H1 (cell line): ENCODE measurements at regions not wholly inside any gene's neighbourhood (a gene's known extent, or its start where the extent isn't known, plus 50 kb on each side); places are given as distances from the start of the nearest gene placed in this dataset.

Source experiments
- ASH2L ChIP-seq: fragments of 200-600, 300-600 bp; sonication (generic); IDR thresholded peaks from one replicate; pipeline ENCODE4 v1.7.1; 2017; ENCODE audit warnings: low read length
- CTCF ChIP-seq, 3 experiments: IDR thresholded peaks; 1 replicate in 2 of 3; 2 replicates in 1 of 3; pipeline versions ENCODE4 v1.5.1 to v1.6.1; 2011; ENCODE audit warnings: low read length in 3 of 3, mild to moderate bottlenecking in 3 of 3, inconsistent platforms in 2 of 3, low read depth in 1 of 3, moderate library complexity in 1 of 3; ENCODE audit not compliant: insufficient read depth in 1 of 3; ENCODE audit errors: control extremely low read depth in 1 of 3
- EP300 ChIP-seq, 2 experiments: IDR thresholded peaks; 1 replicate in 1 of 2; 2 replicates in 1 of 2; pipeline ENCODE4 v1.6.1; 2011 to 2012; ENCODE audit warnings: low read depth in 2 of 2, low read length in 2 of 2, mild to moderate bottlenecking in 2 of 2, borderline replicate concordance in 1 of 2, inconsistent platforms in 1 of 2, moderate library complexity in 1 of 2
- EZH2 ChIP-seq: fragments of 200-600 bp; sonication (generic); IDR thresholded peaks from 2 replicates; pipeline ENCODE4 v1.7.1; 2012; ENCODE audit warnings: low read depth, mild to moderate bottlenecking, moderate library complexity, low read length, inconsistent platforms; ENCODE audit not compliant: severe bottlenecking
- KDM1A ChIP-seq: fragments of 200-600, 300-600 bp; sonication (generic); IDR thresholded peaks from 2 replicates; pipeline ENCODE4 v1.7.1; 2016; ENCODE audit warnings: mild to moderate bottlenecking, low read length, borderline replicate concordance
- MAFK ChIP-seq: IDR thresholded peaks from 2 replicates; pipeline ENCODE4 v1.6.1; 2012; ENCODE audit warnings: low read depth, mild to moderate bottlenecking, improper control_type of control experiment, low read length
- NANOG ChIP-seq: IDR thresholded peaks from 2 replicates; pipeline ENCODE4 v1.6.1; 2011; ENCODE audit warnings: low read length, low read depth, mild to moderate bottlenecking, inconsistent platforms; ENCODE audit not compliant: insufficient read depth, poor library complexity, severe bottlenecking
- RAD21 ChIP-seq, 2 experiments: IDR thresholded peaks in 1 of 2; conservative IDR thresholded peaks in 1 of 2; 2 replicates each; pipeline ENCODE4 v1.6.1; 2011; ENCODE audit warnings: low read depth in 2 of 2, low read length in 2 of 2, improper control_type of control experiment in 1 of 2, inconsistent platforms in 1 of 2, mild to moderate bottlenecking in 1 of 2, moderate library complexity in 1 of 2
- RXRA ChIP-seq: IDR thresholded peaks from 2 replicates; pipeline ENCODE4 v1.6.1; 2011; ENCODE audit warnings: low read depth, mild to moderate bottlenecking, low read length, moderate library complexity; ENCODE audit not compliant: insufficient read depth
- SAP30 ChIP-seq: fragments of 300-600 bp; sonication (generic); IDR thresholded peaks from 2 replicates; pipeline ENCODE4 v1.7.1; 2012; ENCODE audit warnings: low read length, moderate library complexity, mild to moderate bottlenecking, inconsistent platforms; ENCODE audit not compliant: insufficient read depth, insufficient replicate concordance
- TAF1 ChIP-seq: IDR thresholded peaks from 2 replicates; pipeline ENCODE4 v1.6.1; 2011; ENCODE audit warnings: mild to moderate bottlenecking, low read depth, low read length
- YY1 ChIP-seq: IDR thresholded peaks from 2 replicates; pipeline ENCODE4 v1.6.1; 2011; ENCODE audit warnings: low read depth, mild to moderate bottlenecking, low read length

- no peak for TF ChIP-seq SAP30
- no peak for TF ChIP-seq EP300 (IDR thresholded peaks at IDR 0.05; ENCODE audit: borderline replicate concordance in 1 of 2, low read depth in 2 of 2, low read length in 2 of 2)
- no peak for TF ChIP-seq CTCF (IDR thresholded peaks at IDR 0.05; ENCODE audit: control extremely low read depth in 1 of 3, insufficient read depth in 1 of 3, low read depth in 1 of 3, low read length in 3 of 3)
- TF ChIP-seq MAFK: no peak
- TF ChIP-seq RXRA: no peak
- TF ChIP-seq ASH2L: no peak
- no peak for TF ChIP-seq EZH2
- TF ChIP-seq TAF1: no peak
- no peak for TF ChIP-seq RAD21 (IDR thresholded peaks at IDR 0.05 in 1 of 2, conservative IDR thresholded peaks at IDR 0.05 in 1 of 2; ENCODE audit: low read depth in 2 of 2, low read length in 2 of 2)
- no peak for TF ChIP-seq NANOG
- no peak for TF ChIP-seq YY1
- no peak for TF ChIP-seq KDM1A
Observed at GRCh38 chr16:59758848-59759247, 1024.7 kb upstream of the GOT2 start.
